GM21723 (cell line): ENCODE measurements at regions not wholly inside any gene's neighbourhood (a gene's known extent, or its start where the extent isn't known, plus 50 kb on each side); places are given as distances from the start of the nearest gene placed in this dataset.
A peak's percentile ranks its signal among the peaks of the same experiment; 100 is the strongest.

Experiments used
- ATAC-seq: cut with Tn5 transposase; IDR thresholded peaks from one replicate; pipeline ENCODE4 v1.9.1; 2021; ENCODE audit warnings: mild to moderate bottlenecking, moderate library complexity; ENCODE audit not compliant: unreplicated experiment

- ATAC-seq = no peak
Measured at GRCh38 chr21:24046829-24047443, 1560.3 kb downstream of the MRPL39 start.

GRCh38 chr21:24045775-24046215 is 1561.5 kb downstream of the MRPL39 start:
- no peak for ATAC-seq

- ATAC-seq = no peak
Measured at GRCh38 chr21:24045373-24045772, 1561.9 kb downstream of the MRPL39 start.

DNA sequence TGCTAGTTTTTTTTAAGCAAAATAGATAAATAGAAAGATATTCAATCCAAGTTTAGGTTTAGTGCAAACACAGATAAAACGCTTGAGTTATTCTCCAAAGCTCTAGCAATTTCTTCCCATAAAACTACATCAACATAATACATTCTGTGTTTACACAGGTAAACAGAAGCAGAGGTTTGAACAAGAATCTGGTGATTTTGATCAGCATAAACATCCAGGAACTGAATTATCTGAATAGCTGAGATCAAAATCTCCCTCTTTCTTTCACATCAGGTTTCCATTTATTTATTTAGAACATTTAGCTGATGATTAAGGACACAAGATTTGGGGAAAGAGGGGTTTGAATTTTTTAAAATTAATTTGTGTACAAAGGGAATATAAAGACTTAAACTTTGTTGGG is 1564.6 kb downstream of the MRPL39 start:
- ATAC-seq = no peak

- no peak for ATAC-seq
Measured at GRCh38 chr21:24032709-24033232, 1574.5 kb downstream of the MRPL39 start.

GRCh38 chr21:24027396-24027795 is 1579.9 kb downstream of the MRPL39 start:
- no peak for ATAC-seq

- no peak for ATAC-seq
Measured at GRCh38 chr21:24025101-24025500, 1582.2 kb downstream of the MRPL39 start.

DNA sequence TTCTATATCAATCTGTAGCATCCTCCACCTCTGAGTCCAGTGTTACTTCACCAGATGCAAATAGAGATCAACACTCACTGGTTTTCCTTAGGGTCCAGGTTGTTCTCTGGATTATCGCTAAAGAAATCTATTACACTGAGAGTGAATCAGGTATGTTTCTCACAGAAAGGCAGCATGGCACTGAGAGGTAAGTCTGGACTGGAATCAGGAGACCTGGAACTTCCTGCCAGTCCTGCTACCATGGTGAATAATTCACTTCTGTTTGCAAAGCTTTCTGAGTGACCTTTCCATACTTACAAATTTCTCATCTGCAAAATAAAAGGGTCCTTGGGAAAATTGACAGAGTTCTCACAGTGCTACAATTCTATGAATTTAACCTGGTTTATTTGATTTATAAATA is 1583.3 kb downstream of the MRPL39 start:
- ATAC-seq = no peak

DNA sequence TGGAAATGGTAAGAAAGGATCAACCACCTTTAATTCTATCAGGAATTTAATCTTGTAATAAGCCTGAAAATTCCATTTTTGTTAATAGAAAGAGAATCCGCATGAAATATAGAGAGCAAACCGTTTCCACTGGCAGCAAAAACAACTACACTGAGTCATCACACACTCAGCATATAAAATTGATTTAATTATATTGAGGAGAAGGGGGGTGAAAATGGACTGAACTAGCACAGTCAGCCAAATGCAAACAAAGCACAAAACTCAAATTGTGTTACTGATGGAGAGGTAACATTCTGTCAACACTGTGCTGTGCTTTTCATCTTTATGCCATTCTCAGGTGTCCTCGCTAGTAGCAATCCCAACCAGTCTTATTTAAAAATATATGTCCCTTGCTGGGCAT is 1583.9 kb downstream of the MRPL39 start:
- no peak for ATAC-seq

DNA sequence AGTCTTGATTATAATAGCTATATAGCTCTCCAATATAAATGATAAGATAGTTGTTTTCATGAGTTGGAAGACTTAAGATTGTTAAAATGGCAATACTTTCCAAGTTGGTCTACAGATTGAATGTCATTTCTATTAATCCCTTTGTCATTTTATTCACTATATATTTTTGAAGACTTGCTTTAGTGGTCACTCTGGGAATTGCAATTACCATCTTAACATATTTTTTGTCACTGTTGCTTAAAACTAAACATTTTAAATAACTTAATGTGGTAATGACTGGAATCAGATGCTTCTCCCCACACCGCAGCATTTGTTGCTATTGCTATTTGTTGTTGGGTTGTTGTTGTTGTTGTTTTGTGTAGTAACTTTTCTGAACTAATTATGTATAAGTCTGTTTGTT is 1592.9 kb downstream of the MRPL39 start:
- ATAC-seq = no peak

GRCh38 chr21:24011087-24011486 is 1596.2 kb downstream of the MRPL39 start:
- ATAC-seq = no peak

- ATAC-seq = no peak
Measured at GRCh38 chr21:24007592-24007991, 1599.7 kb downstream of the MRPL39 start.

- no peak for ATAC-seq
Measured at GRCh38 chr21:23986987-23987386, 1620.3 kb downstream of the MRPL39 start.

DNA sequence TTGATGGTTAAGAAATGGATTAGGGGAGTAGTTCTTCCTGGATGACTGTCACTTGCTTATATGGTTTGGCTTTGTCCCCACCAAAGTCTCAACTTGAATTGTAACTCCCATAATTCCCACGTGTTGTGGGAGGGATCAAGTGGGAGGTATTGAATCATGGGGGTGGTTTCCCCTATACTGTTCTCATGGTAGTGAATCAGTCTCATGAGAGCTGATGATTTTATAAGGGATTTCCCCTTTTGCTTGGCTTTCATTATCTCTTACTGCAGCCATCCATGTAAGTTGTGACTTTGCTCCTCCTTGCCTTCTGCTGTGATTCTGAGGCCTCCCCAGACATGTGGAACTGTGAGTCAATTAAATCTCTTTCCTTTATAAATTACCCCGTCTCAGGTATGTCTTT is 1621.1 kb downstream of the MRPL39 start:
- ATAC-seq = no peak

GRCh38 chr21:23982546-23982945 is 1624.7 kb downstream of the MRPL39 start:
- no peak for ATAC-seq

DNA sequence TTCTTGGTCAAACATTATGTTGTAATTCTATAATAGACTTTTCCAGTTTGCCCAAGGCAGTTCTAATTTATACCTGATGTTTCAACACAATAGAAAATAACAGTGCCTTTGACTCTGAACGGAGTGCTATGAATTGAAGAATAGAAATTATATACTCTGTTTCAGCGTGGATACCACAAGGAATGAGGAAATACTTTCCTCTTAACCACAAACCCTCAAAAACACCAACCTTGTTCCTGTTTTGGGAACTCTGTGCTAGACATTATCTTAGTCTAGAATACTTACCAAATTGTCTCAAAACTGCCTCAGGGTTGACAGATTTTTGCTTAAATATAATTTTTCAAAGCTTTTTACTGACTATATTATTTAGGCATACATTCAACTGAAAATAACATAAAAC is 1629.3 kb downstream of the MRPL39 start:
- ATAC-seq = no peak

GRCh38 chr21:23968722-23969647 is 1638.3 kb downstream of the MRPL39 start:
- peak; percentile 97 for ATAC-seq

GRCh38 chr21:23968008-23968407 is 1639.3 kb downstream of the MRPL39 start:
- ATAC-seq = no peak

- ATAC-seq = no peak
Measured at GRCh38 chr21:23963454-23963853, 1643.8 kb downstream of the MRPL39 start.

GRCh38 chr21:23960769-23961168 is 1646.5 kb downstream of the MRPL39 start:
- no peak for ATAC-seq

GRCh38 chr21:23955135-23955843 is 1652.0 kb downstream of the MRPL39 start:
- no peak for ATAC-seq
